ENCODE measurements at regions not wholly inside any gene's neighbourhood (a gene's known extent, or its start where the extent isn't known, plus 50 kb on each side); places are given as distances from the start of the nearest gene placed in this dataset.
A peak's percentile ranks its signal among the peaks of the same experiment; 100 is the strongest.

- H3K4me3 Mint-ChIP-seq: no peak overlapping the region
- peaks cover 0 to 8% (median 5%) of the 10 kb centered on the region in 3 donors for H3K27me3 Mint-ChIP-seq
- H3K4me1 Mint-ChIP-seq: no peaks in the 10 kb centered on the region
- DNase-seq: no peak
- ATAC-seq (ENCODE audit: low read depth in 2 of 2): no peak
- H3K9me3 Mint-ChIP-seq: peaks cover 0 to 11% (median 6%) of the 10 kb centered on the region in 7 donors
- no peaks in the 10 kb centered on the region for H3K36me3 Mint-ChIP-seq
- no peak overlapping the region for H3K27ac Mint-ChIP-seq
Observed at GRCh38 chr11:115678942-115679341, 174.7 kb upstream of the CADM1 start.

GRCh38 chr11:115677190-115677589 is 173.0 kb upstream of the CADM1 start:
- H3K9me3 Mint-ChIP-seq: peaks cover 0 to 1% (median 0%) of the 10 kb centered on the region in 7 donors
- no peak overlapping the region for H3K4me3 Mint-ChIP-seq
- no peaks in the 10 kb centered on the region for H3K4me1 Mint-ChIP-seq
- H3K36me3 Mint-ChIP-seq: no peaks in the 10 kb centered on the region
- H3K27me3 Mint-ChIP-seq: peaks cover 0 to 2% (median 0%) of the 10 kb centered on the region in 3 donors
- H3K27ac Mint-ChIP-seq: no peak overlapping the region
- DNase-seq (no peak), ATAC-seq (ENCODE audit: low read depth in 2 of 2) (no peak)

GRCh38 chr11:115676768-115677167 is 172.6 kb upstream of the CADM1 start:
- no peaks in the 10 kb centered on the region for H3K36me3 Mint-ChIP-seq
- ATAC-seq (ENCODE audit: low read depth in 2 of 2) (no peak), DNase-seq (no peak)
- H3K27me3 Mint-ChIP-seq: no peaks in the 10 kb centered on the region
- H3K27ac Mint-ChIP-seq: no peak overlapping the region
- H3K4me3 Mint-ChIP-seq: no peak overlapping the region
- H3K9me3 Mint-ChIP-seq: peaks cover 0 to 1% (median 0%) of the 10 kb centered on the region in 7 donors
- H3K4me1 Mint-ChIP-seq: no peaks in the 10 kb centered on the region

GRCh38 chr11:115676206-115676605 is 172.0 kb upstream of the CADM1 start:
- ATAC-seq (ENCODE audit: low read depth in 2 of 2) (no peak), DNase-seq (no peak)
- Mint-ChIP-seq H3K36me3 (no peaks in the 10 kb centered on the region), H3K9me3 (peaks cover 0 to 1% (median 0%) of the 10 kb centered on the region in 7 donors), H3K27ac (no peak overlapping the region), H3K27me3 (no peaks in the 10 kb centered on the region), H3K4me1 (no peaks in the 10 kb centered on the region), H3K4me3 (no peak overlapping the region)

- Mint-ChIP-seq H3K27ac (no peak overlapping the region), H3K4me3 (no peak overlapping the region), H3K36me3 (no peaks in the 10 kb centered on the region), H3K4me1 (no peaks in the 10 kb centered on the region), H3K27me3 (no peaks in the 10 kb centered on the region), H3K9me3 (peaks cover 0 to 1% (median 0%) of the 10 kb centered on the region in 7 donors)
- ATAC-seq (ENCODE audit: low read depth in 2 of 2): no peak
- DNase-seq: no peak
Observed at GRCh38 chr11:115674937-115675544, 170.8 kb upstream of the CADM1 start.

- Mint-ChIP-seq H3K4me1 (no peaks in the 10 kb centered on the region), H3K27ac (no peak overlapping the region), H3K4me3 (no peak overlapping the region), H3K9me3 (peaks cover 0 to 1% (median 0%) of the 10 kb centered on the region in 7 donors), H3K36me3 (no peaks in the 10 kb centered on the region), H3K27me3 (no peaks in the 10 kb centered on the region)
- DNase-seq (no peak), ATAC-seq (ENCODE audit: low read depth in 2 of 2) (no peak)
Observed at GRCh38 chr11:115674176-115674936, 170.1 kb upstream of the CADM1 start.

- no peaks in the 10 kb centered on the region for H3K36me3 Mint-ChIP-seq
- H3K4me3 Mint-ChIP-seq: no peak overlapping the region
- no peaks in the 10 kb centered on the region for H3K4me1 Mint-ChIP-seq
- DNase-seq: no peak
- no peak for ATAC-seq (ENCODE audit: low read depth in 2 of 2)
- no peak overlapping the region for H3K27ac Mint-ChIP-seq
- no peaks in the 10 kb centered on the region for H3K27me3 Mint-ChIP-seq
- peaks cover 0 to 2% (median 0%) of the 10 kb centered on the region in 7 donors for H3K9me3 Mint-ChIP-seq
Observed at GRCh38 chr11:115673720-115674119, 169.5 kb upstream of the CADM1 start.

GRCh38 chr11:115672999-115673411 is 168.8 kb upstream of the CADM1 start:
- no peak overlapping the region for H3K4me3 Mint-ChIP-seq
- H3K36me3 Mint-ChIP-seq: no peaks in the 10 kb centered on the region
- H3K9me3 Mint-ChIP-seq: peaks cover 0 to 4% (median 0%) of the 10 kb centered on the region in 7 donors
- no peak overlapping the region for H3K27ac Mint-ChIP-seq
- DNase-seq: no peak
- H3K27me3 Mint-ChIP-seq: no peaks in the 10 kb centered on the region
- H3K4me1 Mint-ChIP-seq: no peaks in the 10 kb centered on the region
- ATAC-seq (ENCODE audit: low read depth in 2 of 2): no peak

GRCh38 chr11:115672412-115672811 is 168.2 kb upstream of the CADM1 start:
- H3K27me3 Mint-ChIP-seq: no peaks in the 10 kb centered on the region
- ATAC-seq (ENCODE audit: low read depth in 2 of 2): no peak
- peaks cover 0 to 4% (median 0%) of the 10 kb centered on the region in 7 donors for H3K9me3 Mint-ChIP-seq
- H3K27ac Mint-ChIP-seq: no peak overlapping the region
- no peaks in the 10 kb centered on the region for H3K4me1 Mint-ChIP-seq
- no peak overlapping the region for H3K4me3 Mint-ChIP-seq
- H3K36me3 Mint-ChIP-seq: no peaks in the 10 kb centered on the region
- no peak for DNase-seq

GRCh38 chr11:115670538-115671205 is 166.5 kb upstream of the CADM1 start:
- H3K27ac Mint-ChIP-seq: no peak overlapping the region
- peaks cover 0 to 4% (median 0%) of the 10 kb centered on the region in 7 donors for H3K9me3 Mint-ChIP-seq
- H3K4me3 Mint-ChIP-seq: no peak overlapping the region
- ATAC-seq (ENCODE audit: low read depth in 2 of 2) (no peak), DNase-seq (no peak)
- no peaks in the 10 kb centered on the region for H3K36me3 Mint-ChIP-seq
- no peaks in the 10 kb centered on the region for H3K4me1 Mint-ChIP-seq
- H3K27me3 Mint-ChIP-seq: no peaks in the 10 kb centered on the region

GRCh38 chr11:115665958-115666357 is 161.7 kb upstream of the CADM1 start:
- Mint-ChIP-seq H3K36me3 (no peaks in the 10 kb centered on the region), H3K27me3 (peaks cover 4 to 11% (median 7%) of the 10 kb centered on the region in 3 donors), H3K9me3 (peaks cover 0 to 8% (median 2%) of the 10 kb centered on the region in 7 donors), H3K4me3 (no peak overlapping the region), H3K27ac (no peak overlapping the region), H3K4me1 (no peaks in the 10 kb centered on the region)
- no peak for DNase-seq
- ATAC-seq (ENCODE audit: low read depth in 2 of 2): no peak

- peaks cover 9 to 18% (median 13%) of the 10 kb centered on the region in 3 donors for H3K27me3 Mint-ChIP-seq
- peaks cover 0 to 8% (median 5%) of the 10 kb centered on the region in 7 donors for H3K9me3 Mint-ChIP-seq
- H3K4me3 Mint-ChIP-seq: peak overlapping the region in 1 of 8 donors; percentile 29
- no peaks in the 10 kb centered on the region for H3K4me1 Mint-ChIP-seq
- no peaks in the 10 kb centered on the region for H3K36me3 Mint-ChIP-seq
- ATAC-seq (ENCODE audit: low read depth in 2 of 2) (no peak), DNase-seq (no peak)
- no peak overlapping the region for H3K27ac Mint-ChIP-seq
Observed at GRCh38 chr11:115665175-115665821, 161.1 kb upstream of the CADM1 start.

- Mint-ChIP-seq H3K4me3 (no peak overlapping the region), H3K4me1 (no peaks in the 10 kb centered on the region), H3K27ac (no peak overlapping the region), H3K36me3 (no peaks in the 10 kb centered on the region), H3K27me3 (peaks cover 10 to 26% (median 18%) of the 10 kb centered on the region in 3 donors), H3K9me3 (peaks cover 0 to 10% (median 5%) of the 10 kb centered on the region in 7 donors)
- ATAC-seq (ENCODE audit: low read depth in 2 of 2): no peak
- no peak for DNase-seq
Observed at GRCh38 chr11:115664313-115664712, 160.1 kb upstream of the CADM1 start.
